ENCODE measurements at regions not wholly inside any gene's neighbourhood (a gene's known extent, or its start where the extent isn't known, plus 50 kb on each side); places are given as distances from the start of the nearest gene placed in this dataset.
"Not testable (repeated sequence)": the region's sequence is repeated elsewhere in the genome, so short reads cannot be mapped to it uniquely, and the experiment has no call there.

DNA sequence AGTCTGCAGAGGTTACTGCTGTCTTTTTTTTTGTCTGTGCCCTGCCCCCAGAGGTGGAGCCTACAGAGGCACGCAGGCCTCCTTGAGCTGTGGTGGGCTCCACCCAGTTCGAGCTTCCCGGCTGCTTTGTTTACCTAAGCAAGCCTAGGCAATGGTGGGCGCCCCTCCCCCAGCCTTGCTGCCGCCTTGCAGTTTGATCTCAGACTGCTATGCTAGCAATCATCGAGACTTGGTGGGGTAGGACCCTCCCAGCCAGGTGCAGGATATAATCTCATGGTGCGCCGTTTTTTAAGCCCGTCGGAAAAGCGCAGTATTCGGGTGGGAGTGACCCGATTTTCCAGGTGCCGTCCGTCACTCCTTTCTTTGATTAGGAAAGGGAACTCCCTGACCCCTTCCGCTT is 126.3 kb downstream of the CYP26B1 start:
- not testable (repeated sequence) for TF ChIP-seq POLR2AphosphoS5 (IDR thresholded peaks at IDR 0.05; ENCODE audit: borderline replicate concordance, low read depth, low read length); EZH2 (IDR thresholded peaks at IDR 0.05); FOXP2 (optimal IDR thresholded peaks at IDR 0.05; ENCODE audit: control extremely low read depth, extremely low read length, insufficient read depth)
